ENCODE measurements at regions not wholly inside any gene's neighbourhood (a gene's known extent, or its start where the extent isn't known, plus 50 kb on each side); places are given as distances from the start of the nearest gene placed in this dataset.

GRCh38 chr5:54676481-54677340 is 159.2 kb downstream of the SNX18 start:
- DNase-seq (ENCODE audit: low spot score), result no peak
- in situ Hi-C loops (cut with HindIII; ENCODE audit: low sequenced_read_pairs), result no loop called here

DNA sequence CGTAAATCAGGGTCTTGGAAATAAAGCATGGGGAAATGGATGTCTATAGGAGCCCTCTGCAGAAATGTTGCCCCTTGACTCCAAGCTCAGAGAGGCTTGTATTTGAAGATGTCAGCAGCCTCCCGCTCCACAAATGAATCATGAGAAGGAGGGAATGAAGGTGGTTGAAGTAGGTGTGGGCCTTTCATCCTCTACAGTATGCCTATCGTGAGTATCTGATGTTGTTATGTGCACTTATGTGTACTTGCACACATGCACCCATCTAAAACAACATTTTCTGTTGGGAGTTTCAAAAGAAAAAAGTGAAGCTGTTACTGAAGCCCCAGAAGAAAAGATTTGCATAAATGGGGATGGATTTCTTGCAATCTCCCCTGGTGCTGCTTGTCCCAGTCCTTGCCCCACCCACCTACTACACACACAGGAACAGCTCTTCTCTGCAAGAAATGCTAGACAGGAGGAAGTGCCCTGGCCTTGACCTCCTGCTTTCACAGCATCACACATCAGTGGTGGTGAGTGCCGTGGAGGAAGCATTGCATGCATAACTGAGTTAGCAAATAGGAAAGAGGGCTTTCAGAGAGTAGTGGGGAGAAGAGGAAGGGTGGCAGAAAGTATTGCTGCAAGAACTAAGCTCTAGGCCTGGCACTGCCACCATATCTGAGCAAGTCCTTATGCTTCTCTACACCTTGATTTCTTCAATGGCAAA is 156.1 kb downstream of the SNX18 start:
- in situ Hi-C loops (cut with HindIII; ENCODE audit: low sequenced_read_pairs), result no loop called here
- DNase-seq (ENCODE audit: low spot score), result no peak

GRCh38 chr5:54672871-54673270 is 155.3 kb downstream of the SNX18 start:
- no peak for DNase-seq (ENCODE audit: low spot score)
- in situ Hi-C loops (cut with HindIII; ENCODE audit: low sequenced_read_pairs), result no loop called here

DNA sequence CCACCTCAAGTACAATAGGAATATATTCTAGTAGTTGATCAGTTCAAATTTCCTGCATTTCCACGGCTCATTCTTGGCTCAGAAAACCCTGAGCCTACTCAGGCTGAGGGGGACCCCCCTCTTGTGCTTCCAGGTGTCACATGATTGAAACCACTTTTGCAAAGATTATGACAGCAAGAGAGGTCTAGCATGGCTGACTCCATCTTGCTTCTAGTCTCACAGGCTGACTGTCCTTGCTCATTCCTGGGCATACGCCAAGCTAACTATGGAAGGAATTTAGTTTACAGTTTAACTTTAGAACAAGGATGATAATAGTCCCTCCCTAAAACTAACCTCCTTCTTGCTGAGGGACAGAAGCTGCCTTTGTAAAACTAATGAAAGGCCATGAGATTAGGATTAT is 154.1 kb downstream of the SNX18 start:
- in situ Hi-C loops (cut with HindIII; ENCODE audit: low sequenced_read_pairs), result no loop called here

DNA sequence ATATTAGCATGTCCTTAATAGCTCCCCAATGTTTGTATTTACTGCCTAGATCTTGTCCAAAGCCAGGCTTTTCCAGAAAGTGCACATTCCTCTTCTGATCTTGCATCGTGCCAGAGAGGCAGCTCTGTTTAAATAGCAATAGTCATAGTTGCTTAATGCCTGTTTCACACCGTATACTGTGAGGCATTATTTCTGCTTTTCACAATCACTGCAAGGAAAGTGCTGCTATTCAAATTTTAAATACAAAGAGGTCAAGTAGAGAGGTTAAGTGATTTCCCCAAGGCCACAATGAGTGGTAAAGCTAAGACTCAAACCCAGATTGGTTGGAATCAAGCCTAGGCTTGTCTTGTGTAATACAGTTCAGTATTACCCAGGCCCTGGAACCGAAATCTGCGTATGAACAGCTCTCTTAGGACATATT is 153.6 kb downstream of the SNX18 start:
- in situ Hi-C loops (cut with HindIII; ENCODE audit: low sequenced_read_pairs), result no loop called here
- DNase-seq (ENCODE audit: low spot score), result no peak

More for the DNA sequence above, 154.1 kb downstream of the SNX18 start:
- DNase-seq (ENCODE audit: low spot score), result no peak

- DNase-seq (ENCODE audit: low spot score), result no peak
Observed at GRCh38 chr5:54670281-54670680, 152.7 kb downstream of the SNX18 start.

GRCh38 chr5:54669845-54670244 is 152.3 kb downstream of the SNX18 start:
- DNase-seq (ENCODE audit: low spot score), result no peak
- in situ Hi-C loops (cut with HindIII; ENCODE audit: low sequenced_read_pairs), result no loop called here

More at GRCh38 chr5:54670281-54670680, 152.7 kb downstream of the SNX18 start:
- in situ Hi-C loops (cut with HindIII; ENCODE audit: low sequenced_read_pairs), result no loop called here

DNA sequence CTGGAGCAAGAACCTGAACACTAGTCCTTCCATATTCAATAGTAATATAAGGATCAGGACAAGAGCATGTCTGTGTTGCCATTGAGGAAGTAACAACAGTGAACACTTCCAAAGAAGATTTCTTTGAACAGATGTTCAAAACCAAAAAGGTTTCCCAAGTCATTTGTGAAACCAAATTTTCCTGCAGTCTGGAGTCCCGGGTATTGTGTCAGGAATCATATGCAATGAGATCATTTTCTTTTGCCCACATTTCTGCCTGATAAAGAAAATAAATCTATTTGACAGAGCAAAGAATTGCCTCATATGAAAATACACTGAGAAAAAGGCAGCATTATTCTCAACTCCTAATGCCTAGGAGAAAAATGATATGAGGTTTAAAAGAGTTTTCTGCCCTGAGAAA is 151.7 kb downstream of the SNX18 start:
- DNase-seq (ENCODE audit: low spot score), result no peak
- in situ Hi-C loops (cut with HindIII; ENCODE audit: low sequenced_read_pairs), result no loop called here

DNA sequence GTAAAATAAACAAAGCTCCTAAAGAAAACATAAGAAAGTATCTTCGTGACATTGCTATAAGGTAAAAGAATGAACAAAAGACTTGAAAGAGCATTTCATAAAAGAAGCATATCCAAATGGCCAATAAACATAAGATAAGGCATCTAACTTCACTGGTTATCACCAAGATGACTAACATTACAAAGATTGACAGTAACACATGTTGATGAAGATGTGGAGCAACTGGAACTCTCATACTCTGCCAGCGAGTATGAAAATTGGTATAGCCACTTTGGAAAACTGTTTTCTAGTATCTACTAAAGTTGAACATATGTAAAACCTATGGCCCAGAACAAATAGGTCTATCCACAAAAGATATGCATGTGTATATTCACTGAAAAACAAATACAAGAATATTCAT is 150.5 kb downstream of the SNX18 start:
- no peak for DNase-seq (ENCODE audit: low spot score)
- in situ Hi-C loops (cut with HindIII; ENCODE audit: low sequenced_read_pairs), result no loop called here

GRCh38 chr5:54667136-54667535 is 149.6 kb downstream of the SNX18 start:
- no peak for DNase-seq (ENCODE audit: low spot score)
- in situ Hi-C loops (cut with HindIII; ENCODE audit: low sequenced_read_pairs), result no loop called here

DNA sequence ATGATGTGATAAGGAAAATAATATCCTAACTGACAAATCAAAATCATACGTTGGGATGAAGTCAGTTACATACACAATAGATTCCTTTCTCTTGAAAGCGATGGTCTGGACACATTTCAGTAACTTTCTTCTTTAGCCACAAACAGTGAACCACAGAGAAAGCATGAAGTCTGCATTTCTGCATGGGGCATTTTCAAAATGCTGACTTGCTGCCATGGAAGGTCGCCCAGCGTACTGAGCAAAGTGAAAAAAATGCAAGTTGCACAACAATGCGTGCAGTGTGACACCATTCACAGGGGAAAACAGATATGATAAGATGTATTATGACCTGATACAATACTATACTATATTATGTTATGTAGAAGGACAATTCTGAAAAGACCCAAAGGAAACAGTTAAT is 146.3 kb downstream of the SNX18 start:
- DNase-seq (ENCODE audit: low spot score), result no peak
- in situ Hi-C loops (cut with HindIII; ENCODE audit: low sequenced_read_pairs), result no loop called here

DNA sequence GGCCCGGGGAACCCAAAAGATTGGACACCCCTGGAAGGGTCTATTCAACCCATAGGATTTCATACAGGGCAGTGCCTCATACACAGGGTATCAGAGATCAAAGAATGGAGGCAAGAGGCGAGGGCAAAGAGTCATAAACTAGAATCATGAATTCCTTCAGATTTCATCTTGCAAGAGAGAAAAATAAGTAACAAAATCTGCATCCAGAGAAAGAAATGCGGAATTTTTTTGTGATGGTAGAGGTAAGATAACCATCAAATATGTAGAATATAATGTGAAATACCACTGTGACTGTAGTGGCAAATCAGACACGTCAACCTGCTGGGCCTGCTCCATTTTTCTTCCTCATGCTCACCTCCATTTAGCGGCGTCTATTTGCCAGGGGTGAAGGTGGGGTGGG is 143.6 kb downstream of the SNX18 start:
- no peak for DNase-seq (ENCODE audit: low spot score)
- in situ Hi-C loops (cut with HindIII; ENCODE audit: low sequenced_read_pairs), result no loop called here

DNA sequence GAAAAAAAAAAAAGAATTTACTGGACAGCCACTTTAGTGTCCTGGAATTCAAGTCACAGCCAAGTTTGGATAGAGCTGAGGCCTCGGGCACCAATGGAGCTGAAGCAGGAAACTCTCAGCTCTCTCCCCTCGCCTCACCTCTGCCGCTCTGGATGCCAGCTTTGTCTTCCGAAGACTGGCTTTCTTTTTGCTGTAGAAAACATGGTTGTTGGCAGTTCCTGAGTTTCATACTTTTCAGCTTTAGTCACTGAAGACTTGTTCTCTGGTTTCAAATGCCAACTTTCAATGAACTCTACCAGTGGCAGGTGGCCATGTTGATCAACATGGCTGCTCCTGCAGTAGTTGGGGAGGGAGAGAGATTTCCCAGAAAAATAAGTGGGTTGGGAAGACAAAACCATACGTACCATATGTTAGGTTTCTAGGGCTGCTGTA is 142.2 kb downstream of the SNX18 start:
- no peak for DNase-seq (ENCODE audit: low spot score)
- in situ Hi-C loops (cut with HindIII; ENCODE audit: low sequenced_read_pairs), result no loop called here

DNA sequence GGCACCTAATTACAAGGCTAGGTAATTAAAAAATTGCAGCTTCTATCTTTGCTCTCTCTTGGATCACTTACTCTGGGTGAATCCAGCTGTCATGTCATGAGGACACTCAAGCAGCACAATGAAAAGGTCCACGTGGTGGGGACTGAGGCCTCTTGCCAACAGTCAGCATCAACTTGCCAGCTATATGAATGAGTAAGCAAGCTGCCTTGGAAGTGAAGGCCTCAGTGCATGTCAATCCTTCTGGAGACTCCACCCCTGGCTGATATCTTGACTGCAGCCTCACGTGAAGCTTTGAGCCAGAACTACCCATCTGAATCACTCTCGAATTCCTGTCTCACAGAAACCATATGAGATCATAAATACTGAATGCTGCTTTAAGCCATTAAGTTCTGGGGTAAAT is 140.5 kb downstream of the SNX18 start:
- in situ Hi-C loops (cut with HindIII; ENCODE audit: low sequenced_read_pairs), result no loop called here
- DNase-seq (ENCODE audit: low spot score), result no peak

DNA sequence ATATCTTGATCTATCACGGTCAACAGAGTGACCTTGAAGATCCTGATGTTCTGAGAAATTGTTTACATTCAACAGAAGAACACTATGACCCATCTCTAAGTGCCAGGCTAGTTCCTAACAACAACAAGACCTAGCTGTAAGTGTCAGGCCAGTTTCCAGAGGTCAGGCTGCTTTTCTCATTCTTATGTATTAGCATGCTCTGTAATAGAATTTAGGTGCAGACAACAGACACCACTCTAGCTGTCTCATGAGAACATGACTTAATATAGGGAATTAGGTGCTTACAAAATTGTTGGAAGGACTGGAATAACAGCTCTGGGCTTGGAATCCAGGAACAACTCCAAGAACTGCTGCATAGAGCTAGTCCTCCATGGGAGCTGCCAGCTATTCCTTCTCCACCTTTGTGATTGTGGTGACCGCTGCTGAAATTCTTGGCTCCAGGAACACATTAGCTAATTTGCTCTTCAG is 138.7 kb downstream of the SNX18 start:
- in situ Hi-C loops (cut with HindIII; ENCODE audit: low sequenced_read_pairs), result no loop called here
- DNase-seq (ENCODE audit: low spot score), result no peak

GRCh38 chr5:54655761-54656160 is 138.2 kb downstream of the SNX18 start:
- no peak for DNase-seq (ENCODE audit: low spot score)
- in situ Hi-C loops (cut with HindIII; ENCODE audit: low sequenced_read_pairs), result no loop called here

GRCh38 chr5:54655266-54655665 is 137.7 kb downstream of the SNX18 start:
- no peak for DNase-seq (ENCODE audit: low spot score)
- in situ Hi-C loops (cut with HindIII; ENCODE audit: low sequenced_read_pairs), result no loop called here

GRCh38 chr5:54653956-54654614 is 136.5 kb downstream of the SNX18 start:
- in situ Hi-C loops (cut with HindIII; ENCODE audit: low sequenced_read_pairs), result no loop called here
- DNase-seq (ENCODE audit: low spot score), result no peak

DNA sequence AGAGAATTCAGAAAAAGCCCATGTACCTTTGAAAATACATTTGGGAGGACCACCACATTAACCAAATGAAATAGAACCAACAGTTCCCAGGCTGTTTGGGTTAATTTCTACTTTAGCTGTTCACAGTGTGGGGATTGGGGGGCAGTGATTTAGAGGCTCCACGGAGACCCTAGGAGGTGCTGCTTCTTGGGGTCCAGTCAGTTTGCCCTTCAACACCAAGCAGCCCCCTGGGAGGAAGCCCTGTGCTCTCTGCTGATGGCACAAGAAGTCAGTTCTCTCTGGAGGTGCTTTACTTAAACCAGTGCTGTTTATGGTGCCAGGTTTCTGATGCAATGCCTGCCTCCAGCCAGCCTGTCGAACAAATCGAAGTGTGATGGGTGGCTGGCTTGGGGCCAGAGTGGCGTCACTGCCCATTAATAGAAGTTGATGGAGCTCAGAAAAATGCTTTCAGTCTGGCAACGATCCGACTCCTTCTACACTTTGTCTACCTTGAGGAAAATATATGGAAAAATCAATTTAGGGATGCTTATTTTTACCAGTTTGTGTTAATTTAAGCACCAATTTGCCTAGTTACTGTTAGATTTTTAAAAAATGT is 134.0 kb downstream of the SNX18 start:
- in situ Hi-C loops (cut with HindIII; ENCODE audit: low sequenced_read_pairs), result no loop called here
- no peak for DNase-seq (ENCODE audit: low spot score)

All from G401 (cell line).